DOHH2 (cell line): ENCODE measurements at regions not wholly inside any gene's neighbourhood (a gene's known extent, or its start where the extent isn't known, plus 50 kb on each side); places are given as distances from the start of the nearest gene placed in this dataset.

Source experiments
- H3F3A ChIP-seq: fragments of 200-600 bp; sonication (generic), shearing (Covaris generic); 2 replicates; pipeline ENCODE4 v1.6.0; 2016; ENCODE audit warnings: antibody characterized with exemption, mild to moderate bottlenecking; ENCODE audit not compliant: control insufficient read depth, insufficient read depth
- H3K27ac ChIP-seq: fragments of 200-600 bp; sonication (generic); 2 replicates; pipeline ENCODE4 v1.5.1; 2014; ENCODE audit warnings: low read depth, mild to moderate bottlenecking, low read length, moderate library complexity
- H3K27me3 ChIP-seq: fragments of 200-600 bp; sonication (generic); 2 replicates; pipeline ENCODE4 v1.6.1; 2014; ENCODE audit warnings: mild to moderate bottlenecking, low read length, mixed read lengths; ENCODE audit not compliant: control insufficient read depth
- H3K36me3 ChIP-seq: fragments of 200-600 bp; sonication (generic); 2 replicates; pipeline ENCODE4 v1.6.1; 2014; ENCODE audit warnings: mild to moderate bottlenecking, low read length, moderate library complexity, mixed read lengths; ENCODE audit not compliant: control insufficient read depth
- H3K4me1 ChIP-seq: fragments of 200-600 bp; sonication (generic); 2 replicates; pipeline ENCODE4 v1.6.1; 2014; ENCODE audit warnings: mild to moderate bottlenecking, low read length, mixed read lengths; ENCODE audit not compliant: control insufficient read depth
- H3K4me2 ChIP-seq: fragments of 200-600 bp; sonication (generic); 2 replicates; pipeline ENCODE4 v1.6.0; 2014; ENCODE audit warnings: mild to moderate bottlenecking, low read length, moderate library complexity
- H3K4me3 ChIP-seq: fragments of 200-600 bp; sonication (generic); 2 replicates; pipeline ENCODE4 v1.5.1; 2014; ENCODE audit warnings: mild to moderate bottlenecking, low read length, mixed read lengths
- H3K79me2 ChIP-seq: fragments of 200-600 bp; sonication (generic); 2 replicates; pipeline ENCODE4 v1.6.1; 2014; ENCODE audit warnings: mild to moderate bottlenecking, low read length, mixed read lengths; ENCODE audit not compliant: control insufficient read depth
- H3K9me2 ChIP-seq: fragments of 200-600 bp; sonication (generic); replicated peaks from 2 replicates; pipeline ENCODE4 v1.6.1; 2014; ENCODE audit warnings: mild to moderate bottlenecking, low read length, mixed read lengths; ENCODE audit not compliant: control insufficient read depth
- H3K9me3 ChIP-seq: fragments of 200-600 bp; sonication (generic); 2 replicates; pipeline ENCODE4 v1.6.1; 2014; ENCODE audit warnings: antibody characterized with exemption, low read length, mixed read lengths; ENCODE audit not compliant: control insufficient read depth, insufficient read depth
- H4K20me1 ChIP-seq: fragments of 200-600 bp; sonication (generic); 2 replicates; pipeline ENCODE4 v1.6.0; 2014; ENCODE audit warnings: low read depth, mild to moderate bottlenecking, antibody characterized with exemption, low read length, moderate library complexity; ENCODE audit not compliant: control insufficient read depth, insufficient read depth
- EZH2phosphoT487 ChIP-seq: fragments of 200-600 bp; sonication (generic); IDR thresholded peaks from 2 replicates; pipeline ENCODE4 v1.6.1; 2017; ENCODE audit warnings: borderline replicate concordance, mild to moderate bottlenecking, antibody characterized with exemption, low read length, moderate library complexity, mixed read lengths
- TF ChIP-seq, protein P1 (sequence below): fragments of 200-600 bp; sonication (generic); IDR thresholded peaks from one replicate; pipeline ENCODE4 v1.5.1; 2014; ENCODE audit warnings: antibody characterized with exemption, mild to moderate bottlenecking, low read depth, low read length; ENCODE audit not compliant: poor library complexity, severe bottlenecking

DNA sequence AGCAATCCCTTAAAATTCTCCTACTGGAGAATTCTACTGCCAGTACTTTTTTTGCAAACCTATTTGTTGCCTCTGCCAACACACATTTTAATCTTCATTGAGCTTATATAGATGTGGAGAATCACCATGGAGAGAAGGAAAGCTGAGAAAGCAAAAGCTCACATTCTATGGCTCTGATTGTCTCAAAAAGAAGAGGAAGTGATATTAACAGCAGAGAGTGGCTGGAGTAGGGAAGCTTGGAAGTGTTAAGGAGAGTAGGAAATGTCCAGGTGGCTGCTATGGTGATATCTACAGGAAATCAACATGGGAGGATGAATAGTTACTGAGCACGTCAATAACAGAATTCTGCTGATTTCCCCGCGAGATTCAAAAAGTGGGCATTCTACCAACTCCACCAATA is 78.8 kb upstream of the TDRD3 start:
- TF ChIP-seq, protein P1, sequence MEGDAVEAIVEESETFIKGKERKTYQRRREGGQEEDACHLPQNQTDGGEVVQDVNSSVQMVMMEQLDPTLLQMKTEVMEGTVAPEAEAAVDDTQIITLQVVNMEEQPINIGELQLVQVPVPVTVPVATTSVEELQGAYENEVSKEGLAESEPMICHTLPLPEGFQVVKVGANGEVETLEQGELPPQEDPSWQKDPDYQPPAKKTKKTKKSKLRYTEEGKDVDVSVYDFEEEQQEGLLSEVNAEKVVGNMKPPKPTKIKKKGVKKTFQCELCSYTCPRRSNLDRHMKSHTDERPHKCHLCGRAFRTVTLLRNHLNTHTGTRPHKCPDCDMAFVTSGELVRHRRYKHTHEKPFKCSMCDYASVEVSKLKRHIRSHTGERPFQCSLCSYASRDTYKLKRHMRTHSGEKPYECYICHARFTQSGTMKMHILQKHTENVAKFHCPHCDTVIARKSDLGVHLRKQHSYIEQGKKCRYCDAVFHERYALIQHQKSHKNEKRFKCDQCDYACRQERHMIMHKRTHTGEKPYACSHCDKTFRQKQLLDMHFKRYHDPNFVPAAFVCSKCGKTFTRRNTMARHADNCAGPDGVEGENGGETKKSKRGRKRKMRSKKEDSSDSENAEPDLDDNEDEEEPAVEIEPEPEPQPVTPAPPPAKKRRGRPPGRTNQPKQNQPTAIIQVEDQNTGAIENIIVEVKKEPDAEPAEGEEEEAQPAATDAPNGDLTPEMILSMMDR = no peak
- TF ChIP-seq EZH2phosphoT487 = no peak
- H3K27ac ChIP-seq = no peak overlapping the region
- no peak overlapping the region for H3K4me2 ChIP-seq
- no peaks in the 10 kb centered on the region for H4K20me1 ChIP-seq
- H3F3A ChIP-seq = no peaks in the 10 kb centered on the region
- H3K79me2 ChIP-seq = no peaks in the 10 kb centered on the region
- peaks cover 6% of the 10 kb centered on the region; the same call in 1 of the 2 replicates for H3K27me3 ChIP-seq
- H3K9me3 ChIP-seq = no peaks in the 10 kb centered on the region
- no peaks in the 10 kb centered on the region for H3K36me3 ChIP-seq
- no peaks in the 10 kb centered on the region for H3K4me1 ChIP-seq
- H3K4me3 ChIP-seq = no peak overlapping the region
- no peaks in the 10 kb centered on the region for H3K9me2 ChIP-seq

DNA sequence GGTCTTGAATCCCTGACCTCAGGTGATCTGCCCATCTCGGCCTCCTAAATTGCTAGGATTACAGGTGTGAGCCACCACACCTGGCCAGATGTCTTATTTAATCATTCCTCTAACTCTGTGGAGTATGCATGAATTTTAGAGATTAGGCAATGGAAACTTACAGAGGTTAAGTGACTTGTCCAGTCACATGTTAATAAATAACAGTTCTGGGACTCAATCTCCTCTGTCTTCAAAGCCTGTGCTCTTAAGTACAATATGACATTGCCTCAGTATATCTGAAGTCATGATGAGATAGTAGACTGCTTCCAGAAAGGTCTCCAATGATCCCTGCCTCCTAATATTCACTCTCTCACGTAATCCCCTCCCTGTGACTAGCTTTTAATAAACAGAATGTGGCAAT is 72.9 kb upstream of the TDRD3 start:
- no peak overlapping the region for H3K27ac ChIP-seq
- H3K4me1 ChIP-seq = peaks cover 7% of the 10 kb centered on the region

DNA sequence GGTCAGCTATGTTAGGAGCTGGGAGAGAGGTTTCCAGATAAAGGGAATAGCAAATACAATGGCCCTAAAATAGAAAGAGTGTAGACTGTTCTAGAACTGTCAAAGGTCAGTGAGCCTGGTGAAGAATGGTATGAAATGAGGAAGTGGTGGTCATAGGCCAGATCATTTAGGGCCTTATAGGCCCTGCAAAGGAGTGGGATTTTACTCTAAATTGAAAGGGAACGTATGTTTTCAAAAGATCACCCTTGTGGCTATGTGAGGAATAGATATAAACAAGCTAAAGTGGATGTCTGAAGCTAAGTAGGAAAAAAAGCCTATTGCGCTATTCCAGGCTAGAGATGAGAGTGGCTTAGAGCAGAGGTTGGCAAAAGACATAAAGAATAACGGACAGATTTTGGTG is 70.7 kb upstream of the TDRD3 start:
- Histone ChIP-seq H3K27ac (no peak overlapping the region), H3F3A (no peaks in the 10 kb centered on the region), H3K9me3 (no peaks in the 10 kb centered on the region), H3K4me1 (peaks cover 7% of the 10 kb centered on the region), H3K79me2 (no peaks in the 10 kb centered on the region), H3K4me2 (no peak overlapping the region), H3K4me3 (no peak overlapping the region), H3K27me3 (no peaks in the 10 kb centered on the region), H3K9me2 (no peaks in the 10 kb centered on the region), H3K36me3 (no peaks in the 10 kb centered on the region), H4K20me1 (no peaks in the 10 kb centered on the region)
- TF ChIP-seq EZH2phosphoT487 = no peak
- TF ChIP-seq, protein P1 = peak; percentile 10

More for the DNA sequence above, 72.9 kb upstream of the TDRD3 start:
- Histone ChIP-seq H3K27me3 (no peaks in the 10 kb centered on the region), H3K4me3 (no peak overlapping the region), H3K36me3 (no peaks in the 10 kb centered on the region), H3K4me2 (no peak overlapping the region), H4K20me1 (no peaks in the 10 kb centered on the region), H3K79me2 (no peaks in the 10 kb centered on the region), H3K9me2 (no peaks in the 10 kb centered on the region), H3F3A (no peaks in the 10 kb centered on the region), H3K9me3 (no peaks in the 10 kb centered on the region)
- no peak for TF ChIP-seq EZH2phosphoT487
- TF ChIP-seq, protein P1 = no peak
